ENCODE measurements at regions not wholly inside any gene's neighbourhood (a gene's known extent, or its start where the extent isn't known, plus 50 kb on each side); places are given as distances from the start of the nearest gene placed in this dataset.

GRCh38 chr6:165906736-165907135 is 243.7 kb upstream of the PDE10A start:
- Histone ChIP-seq H3K9me2 (replicated peaks; ENCODE audit: insufficient read depth, low read length) (no peaks in the 10 kb centered on the region), H3K4me2 (ENCODE audit: low read depth, low read length, poor library complexity, severe bottlenecking) (no peak overlapping the region), H3K4me3 (ENCODE audit: insufficient read depth, low read length, poor library complexity, severe bottlenecking) (no peak overlapping the region), H4K20me1 (ENCODE audit: low read depth, low read length) (no peaks in the 10 kb centered on the region), H3K9me3 (ENCODE audit: insufficient read depth, low read length) (no peaks in the 10 kb centered on the region), H3F3A (ENCODE audit: insufficient read depth) (no peaks in the 10 kb centered on the region), H3K9ac (ENCODE audit: low read length) (no peak overlapping the region), H3K27ac (ENCODE audit: low read depth, low read length) (no peak overlapping the region), H3K79me2 (ENCODE audit: insufficient read depth, low read length) (no peaks in the 10 kb centered on the region), H2AFZ (ENCODE audit: low read depth, low read length, severe bottlenecking) (no peak overlapping the region), H3K27me3 (ENCODE audit: low read length) (no peaks in the 10 kb centered on the region), H3K36me3 (ENCODE audit: low read length) (no peaks in the 10 kb centered on the region)
- TF ChIP-seq, protein P1, sequence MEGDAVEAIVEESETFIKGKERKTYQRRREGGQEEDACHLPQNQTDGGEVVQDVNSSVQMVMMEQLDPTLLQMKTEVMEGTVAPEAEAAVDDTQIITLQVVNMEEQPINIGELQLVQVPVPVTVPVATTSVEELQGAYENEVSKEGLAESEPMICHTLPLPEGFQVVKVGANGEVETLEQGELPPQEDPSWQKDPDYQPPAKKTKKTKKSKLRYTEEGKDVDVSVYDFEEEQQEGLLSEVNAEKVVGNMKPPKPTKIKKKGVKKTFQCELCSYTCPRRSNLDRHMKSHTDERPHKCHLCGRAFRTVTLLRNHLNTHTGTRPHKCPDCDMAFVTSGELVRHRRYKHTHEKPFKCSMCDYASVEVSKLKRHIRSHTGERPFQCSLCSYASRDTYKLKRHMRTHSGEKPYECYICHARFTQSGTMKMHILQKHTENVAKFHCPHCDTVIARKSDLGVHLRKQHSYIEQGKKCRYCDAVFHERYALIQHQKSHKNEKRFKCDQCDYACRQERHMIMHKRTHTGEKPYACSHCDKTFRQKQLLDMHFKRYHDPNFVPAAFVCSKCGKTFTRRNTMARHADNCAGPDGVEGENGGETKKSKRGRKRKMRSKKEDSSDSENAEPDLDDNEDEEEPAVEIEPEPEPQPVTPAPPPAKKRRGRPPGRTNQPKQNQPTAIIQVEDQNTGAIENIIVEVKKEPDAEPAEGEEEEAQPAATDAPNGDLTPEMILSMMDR (IDR thresholded peaks at IDR 0.05; ENCODE audit: insufficient read depth, low read length, poor library complexity, severe bottlenecking): no peak
- TF ChIP-seq EZH2phosphoT487 (conservative IDR thresholded peaks at IDR 0.05; ENCODE audit: low read length): no peak

DNA sequence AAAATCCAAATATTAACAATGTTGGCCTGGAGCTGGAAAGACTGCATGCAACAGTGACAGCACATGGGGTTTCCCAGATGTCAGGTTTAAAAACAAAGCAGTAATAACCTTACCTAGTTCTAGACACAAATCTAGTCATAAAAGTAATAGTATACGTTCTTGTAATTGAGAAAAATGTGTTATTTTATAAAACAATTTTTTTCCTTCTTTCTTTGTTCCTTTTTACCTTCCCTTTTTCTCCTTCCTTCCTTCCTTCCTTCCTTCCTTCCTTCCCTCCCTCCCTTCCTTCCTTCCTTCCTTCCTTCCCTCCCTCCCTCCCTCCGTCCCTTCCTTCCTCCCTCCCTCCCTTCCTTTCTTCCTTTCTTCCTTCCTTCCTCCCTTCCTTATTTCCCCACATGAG is 242.7 kb upstream of the PDE10A start:
- H3K4me2 ChIP-seq (ENCODE audit: low read depth, low read length, poor library complexity, severe bottlenecking): no peak overlapping the region
- H3K9me3 ChIP-seq (ENCODE audit: insufficient read depth, low read length): no peaks in the 10 kb centered on the region
- H3K27me3 ChIP-seq (ENCODE audit: low read length): no peaks in the 10 kb centered on the region
- no peaks in the 10 kb centered on the region for H3F3A ChIP-seq (ENCODE audit: insufficient read depth)
- no peaks in the 10 kb centered on the region for H4K20me1 ChIP-seq (ENCODE audit: low read depth, low read length)
- H3K9me2 ChIP-seq (replicated peaks; ENCODE audit: insufficient read depth, low read length): no peaks in the 10 kb centered on the region
- H3K27ac ChIP-seq (ENCODE audit: low read depth, low read length): no peak overlapping the region
- TF ChIP-seq, protein P1 (IDR thresholded peaks at IDR 0.05; ENCODE audit: insufficient read depth, low read length, poor library complexity, severe bottlenecking): no peak
- no peak for TF ChIP-seq EZH2phosphoT487 (conservative IDR thresholded peaks at IDR 0.05; ENCODE audit: low read length)
- H3K4me3 ChIP-seq (ENCODE audit: insufficient read depth, low read length, poor library complexity, severe bottlenecking): no peak overlapping the region
- H3K9ac ChIP-seq (ENCODE audit: low read length): no peak overlapping the region
- no peaks in the 10 kb centered on the region for H3K79me2 ChIP-seq (ENCODE audit: insufficient read depth, low read length)
- no peak overlapping the region for H2AFZ ChIP-seq (ENCODE audit: low read depth, low read length, severe bottlenecking)
- no peaks in the 10 kb centered on the region for H3K36me3 ChIP-seq (ENCODE audit: low read length)

- Histone ChIP-seq H2AFZ (ENCODE audit: low read depth, low read length, severe bottlenecking) (no peak overlapping the region), H3K27ac (ENCODE audit: low read depth, low read length) (no peak overlapping the region), H3K27me3 (ENCODE audit: low read length) (no peaks in the 10 kb centered on the region), H4K20me1 (ENCODE audit: low read depth, low read length) (no peaks in the 10 kb centered on the region), H3K9ac (ENCODE audit: low read length) (no peak overlapping the region), H3K79me2 (ENCODE audit: insufficient read depth, low read length) (no peaks in the 10 kb centered on the region), H3K4me3 (ENCODE audit: insufficient read depth, low read length, poor library complexity, severe bottlenecking) (no peak overlapping the region), H3K36me3 (ENCODE audit: low read length) (no peaks in the 10 kb centered on the region), H3K4me2 (ENCODE audit: low read depth, low read length, poor library complexity, severe bottlenecking) (no peak overlapping the region), H3K9me2 (replicated peaks; ENCODE audit: insufficient read depth, low read length) (no peaks in the 10 kb centered on the region), H3F3A (ENCODE audit: insufficient read depth) (no peaks in the 10 kb centered on the region), H3K9me3 (ENCODE audit: insufficient read depth, low read length) (no peaks in the 10 kb centered on the region)
- TF ChIP-seq, protein P1 (IDR thresholded peaks at IDR 0.05; ENCODE audit: insufficient read depth, low read length, poor library complexity, severe bottlenecking): no peak
- no peak for TF ChIP-seq EZH2phosphoT487 (conservative IDR thresholded peaks at IDR 0.05; ENCODE audit: low read length)
Observed at GRCh38 chr6:165900970-165901369, 237.9 kb upstream of the PDE10A start.

Data from SU-DHL-6 (cell line).